OCI-LY7 (cell line): ENCODE measurements at regions not wholly inside any gene's neighbourhood (a gene's known extent, or its start where the extent isn't known, plus 50 kb on each side); places are given as distances from the start of the nearest gene placed in this dataset.

Source experiments
- BruUV-seq: library from RNA; stranded (reverse); fragments of 400-500 nt; replicated peaks from 2 replicates; lab custom pipeline; 2021; lab: Mats Ljungman, UMichigan
- CTCF ChIA-PET: fragments of 300-600 bp; sonication (Branson Sonifier 250); formaldehyde crosslinking; loops from one replicate; lab custom pipeline; 2022; ENCODE audit warnings: antibody characterized with exemption; ENCODE audit not compliant: unreplicated experiment; lab: Charles Lee
- POLR2A ChIA-PET: fragments of 300-600 bp; sonication (Branson Sonifier 250); formaldehyde crosslinking; loops from one replicate; lab custom pipeline; 2022; ENCODE audit warnings: antibody characterized with exemption; lab: Charles Lee
- DNase-seq: peaks from one replicate; pipeline ENCODE4 v3.0.0-alpha.2; 2015; ENCODE audit warnings: low spot score
- H2AFZ ChIP-seq: fragments of 200-600 bp; sonication (generic), shearing (Covaris generic); 2 replicates; pipeline ENCODE4 v1.6.1; 2014; ENCODE audit warnings: mild to moderate bottlenecking, antibody characterized with exemption, low read length, moderate library complexity
- H3K27ac ChIP-seq: fragments of 200-600 bp; sonication (generic); 2 replicates; pipeline ENCODE4 v1.5.1; 2014; ENCODE audit warnings: mixed run types, low read depth, mild to moderate bottlenecking, moderate library complexity, low read length, inconsistent platforms; ENCODE audit not compliant: poor library complexity, severe bottlenecking
- H3K36me3 ChIP-seq: fragments of 200-600 bp; sonication (generic); 2 replicates; pipeline ENCODE4 v1.6.1; 2014; ENCODE audit warnings: mild to moderate bottlenecking, antibody characterized with exemption, low read length, moderate library complexity, mixed read lengths; ENCODE audit not compliant: insufficient read depth
- H3K4me1 ChIP-seq: fragments of 200-600 bp; sonication (generic); 2 replicates; pipeline ENCODE4 v1.5.1; 2014; ENCODE audit warnings: mild to moderate bottlenecking, low read length; ENCODE audit not compliant: insufficient read depth, poor library complexity, severe bottlenecking
- H3K4me2 ChIP-seq: fragments of 200-600 bp; sonication (generic); 2 replicates; pipeline ENCODE4 v1.6.1; 2014; ENCODE audit warnings: mild to moderate bottlenecking, low read length
- H3K4me3 ChIP-seq: fragments of 200-600 bp; sonication (generic); 2 replicates; pipeline ENCODE4 v1.5.1; 2014; ENCODE audit warnings: mild to moderate bottlenecking, low read depth, low read length; ENCODE audit not compliant: poor library complexity, severe bottlenecking
- H3K79me2 ChIP-seq: fragments of 200-600 bp; sonication (generic); 2 replicates; pipeline ENCODE4 v1.6.1; 2016; ENCODE audit warnings: low read depth, mild to moderate bottlenecking, low read length, moderate library complexity, mixed read lengths; ENCODE audit not compliant: insufficient read depth
- H3K9me2 ChIP-seq: fragments of 200-600 bp; sonication (generic); 2 replicates; pipeline ENCODE4 v1.6.1; 2016; ENCODE audit warnings: mild to moderate bottlenecking, low read length, mixed read lengths; ENCODE audit not compliant: insufficient read depth
- H3K9me3 ChIP-seq: fragments of 200-600 bp; sonication (generic); 2 replicates; pipeline ENCODE4 v1.6.1; 2014; ENCODE audit warnings: mild to moderate bottlenecking, mixed run types, low read length, mixed read lengths
- H4K20me1 ChIP-seq: fragments of 200-600 bp; sonication (generic); 2 replicates; pipeline ENCODE4 v1.6.1; 2014; ENCODE audit warnings: mild to moderate bottlenecking, antibody characterized with exemption, low read length, moderate library complexity, mixed read lengths; ENCODE audit not compliant: insufficient read depth
- CTCF ChIP-seq: fragments of 200-600 bp; sonication (generic); conservative IDR thresholded peaks from 2 replicates; pipeline ENCODE4 v1.5.1; 2014; ENCODE audit warnings: mild to moderate bottlenecking, antibody characterized with exemption, low read length, moderate library complexity, mixed read lengths
- EZH2phosphoT487 ChIP-seq: fragments of 200-600 bp; sonication (generic); IDR thresholded peaks from 2 replicates; pipeline ENCODE4 v1.6.1; 2018; ENCODE audit warnings: low read depth, borderline replicate concordance, mild to moderate bottlenecking, mixed run types, antibody characterized with exemption, low read length, moderate library complexity, mixed read lengths
- intact Hi-C: fragments of 100-400 bp; cut with micrococcal nuclease; formaldehyde crosslinking; loops from one replicate; pipeline ENCODE4 v1.10.0; 2022; ENCODE audit not compliant: unreplicated experiment

DNA sequence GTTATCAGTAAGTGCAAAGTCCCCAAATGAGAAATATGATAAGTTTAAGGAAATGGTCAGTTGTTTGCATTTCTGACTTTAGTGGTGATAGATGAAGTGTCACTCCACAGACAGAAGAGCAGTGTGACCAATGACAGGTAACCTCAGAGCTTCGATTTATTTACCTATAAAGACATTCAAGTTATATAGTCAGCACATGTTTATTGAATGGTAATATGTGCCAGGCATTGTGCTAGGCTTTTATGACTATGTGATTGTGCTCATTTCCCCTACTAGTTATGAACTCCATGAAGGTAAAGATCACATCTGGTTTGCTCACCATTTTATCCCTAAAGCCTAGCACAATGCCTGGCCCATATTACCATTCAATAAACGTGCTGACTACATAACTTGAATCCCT is 222.4 kb downstream of the HHIPL2 start:
- intact Hi-C loops, result no loop called here
- Histone ChIP-seq H3K4me1 (no peaks in the 10 kb centered on the region), H3K79me2 (no peaks in the 10 kb centered on the region), H3K9me2 (no peaks in the 10 kb centered on the region), H2AFZ (no peak overlapping the region), H3K36me3 (no peaks in the 10 kb centered on the region), H3K27ac (no peak overlapping the region), H3K4me2 (no peak overlapping the region), H3K9me3 (no peaks in the 10 kb centered on the region), H3K4me3 (no peak overlapping the region), H4K20me1 (no peaks in the 10 kb centered on the region)
- no peak for TF ChIP-seq EZH2phosphoT487
- no peak for TF ChIP-seq CTCF
- POLR2A ChIA-PET, result no interaction called here
- CTCF ChIA-PET, result no interaction called here
- no peak for DNase-seq
- BruUV-seq, result no TSS peak

DNA sequence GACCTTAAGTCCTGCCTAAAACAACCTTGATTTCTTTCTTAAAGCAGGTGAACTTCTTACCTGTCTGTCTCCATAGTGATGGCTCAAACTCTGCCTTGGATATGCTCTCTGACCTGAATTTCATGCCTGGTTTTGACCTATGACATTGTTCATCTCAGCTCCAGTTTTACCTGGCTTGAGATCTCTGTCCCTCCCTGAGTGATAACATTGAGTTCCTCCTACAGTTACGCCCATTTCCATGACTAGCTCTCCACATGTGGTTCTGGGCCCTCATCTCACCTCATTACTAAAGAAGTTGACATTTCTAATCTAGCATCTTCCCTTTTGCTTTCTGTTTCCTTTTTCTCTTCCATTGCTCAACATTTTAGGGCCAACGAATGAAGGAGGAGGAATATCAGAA is 233.1 kb downstream of the HHIPL2 start:
- CTCF ChIA-PET, result no interaction called here
- H4K20me1 ChIP-seq, result no peaks in the 10 kb centered on the region
- H3K36me3 ChIP-seq, result no peaks in the 10 kb centered on the region
- H3K9me3 ChIP-seq, result no peaks in the 10 kb centered on the region
- H3K4me2 ChIP-seq, result no peak overlapping the region
- BruUV-seq, result no TSS peak
- H2AFZ ChIP-seq, result no peak overlapping the region
- no peaks in the 10 kb centered on the region for H3K79me2 ChIP-seq
- intact Hi-C loops, result no loop called here
- TF ChIP-seq EZH2phosphoT487, result no peak
- TF ChIP-seq CTCF, result no peak
- H3K9me2 ChIP-seq, result no peaks in the 10 kb centered on the region
- POLR2A ChIA-PET, result interaction anchor here (1.2 kb wide), 1 partner anchor 29 kb away, joined by 5 read pairs; no protein-coding TSS in a partner anchor
- no peak overlapping the region for H3K27ac ChIP-seq
- no peak overlapping the region for H3K4me3 ChIP-seq
- no peak for DNase-seq
- H3K4me1 ChIP-seq, result no peaks in the 10 kb centered on the region

- H3K36me3 ChIP-seq, result no peaks in the 10 kb centered on the region
- H3K27ac ChIP-seq, result no peak overlapping the region
- H3K4me1 ChIP-seq, result no peaks in the 10 kb centered on the region
- no TSS peak for BruUV-seq
- POLR2A ChIA-PET, result no interaction called here
- CTCF ChIA-PET, result no interaction called here
- H4K20me1 ChIP-seq, result no peaks in the 10 kb centered on the region
- H3K4me2 ChIP-seq, result no peak overlapping the region
- no peak for DNase-seq
- H3K4me3 ChIP-seq, result no peak overlapping the region
- no peaks in the 10 kb centered on the region for H3K9me3 ChIP-seq
- TF ChIP-seq CTCF (no peak), EZH2phosphoT487 (no peak)
- no peaks in the 10 kb centered on the region for H3K79me2 ChIP-seq
- intact Hi-C loops, result no loop called here
- H3K9me2 ChIP-seq, result no peaks in the 10 kb centered on the region; the same call in 1 of the 2 replicates
- H2AFZ ChIP-seq, result no peak overlapping the region
Measured at GRCh38 chr1:222310836-222311235, 237.1 kb downstream of the HHIPL2 start.
